ENCODE measurements at regions not wholly inside any gene's neighbourhood (a gene's known extent, or its start where the extent isn't known, plus 50 kb on each side); places are given as distances from the start of the nearest gene placed in this dataset.

GRCh38 chr17:37827905-37828650 lies 83.2 kb upstream of the HNF1B start:
- ChIA-PET POLR2A (no interaction called here), CTCF (interaction anchor here (0.9 to 1.2 kb wide), 2 partner anchors 11 to 16 kb away, joined by 3 to 8 read pairs; no protein-coding TSS in a partner anchor)
- H3K4me3 ChIP-seq (ENCODE audit: control extremely low read depth in 1 of 5, extremely low read depth in 1 of 5, insufficient read depth in 1 of 5, low read depth in 2 of 5, low read length in 4 of 5) = no peak overlapping the region
- no peak overlapping the region for H3K27ac Mint-ChIP-seq
- no peak overlapping the region for H3K9ac ChIP-seq (ENCODE audit: low read length)
- H3K4me3 Mint-ChIP-seq = no peak overlapping the region
- H3K27me3 Mint-ChIP-seq = peaks cover 5% of the 10 kb centered on the region
- DNase-seq (no peak), ATAC-seq (ENCODE audit: low read depth) (no peak)
- no peaks in the 10 kb centered on the region for H3K9me3 Mint-ChIP-seq (ENCODE audit: insufficient read depth)
- TF ChIP-seq CTCF (IDR thresholded peaks at IDR 0.05) (no peak), EZH2 (IDR thresholded peaks at IDR 0.05; ENCODE audit: borderline replicate concordance, insufficient read depth, low read depth, low read length, poor library complexity, severe bottlenecking) (no peak)
- H3K79me2 ChIP-seq (ENCODE audit: control insufficient read depth, insufficient read depth, low read length) = no peaks in the 10 kb centered on the region
- WGBS (ENCODE audit: insufficient coverage) = 100% methylated on average over 1 of the region's 5 CpGs
- no peak overlapping the region for H2AFZ ChIP-seq (ENCODE audit: insufficient read depth, low read depth, low read length, poor library complexity, severe bottlenecking)
- H3K36me3 ChIP-seq (replicated peaks in 1 of 2; ENCODE audit: control extremely low read depth in 1 of 2, control insufficient read depth in 1 of 2, extremely low read depth in 1 of 2, insufficient read depth in 2 of 2, low read length in 1 of 2) = no peaks in the 10 kb centered on the region
- no peak overlapping the region for H3K4me2 ChIP-seq (replicated peaks; ENCODE audit: low read depth, low read length, poor library complexity, severe bottlenecking)
- no peaks in the 10 kb centered on the region for H4K20me1 ChIP-seq (ENCODE audit: control insufficient read depth, insufficient read depth, low read length, poor library complexity, severe bottlenecking)
- peaks cover 63 to 71% of the 10 kb centered on the region in 2 donors for H3K4me1 ChIP-seq (ENCODE audit: control insufficient read depth in 2 of 2, insufficient read depth in 2 of 2, low read length in 2 of 2)
- H3K9me3 ChIP-seq (ENCODE audit: control extremely low read depth in 1 of 3, control insufficient read depth in 2 of 3, insufficient read depth in 1 of 3, low read length in 2 of 3) = no peaks in the 10 kb centered on the region
- intact Hi-C loops (cut with micrococcal nuclease) = loop anchor here (2.0 kb wide), 1 partner anchor 17 kb away; no protein-coding TSS in a partner anchor
- peaks cover 70% of the 10 kb centered on the region for H3K4me1 Mint-ChIP-seq
- H3K27ac ChIP-seq (ENCODE audit: low read length in 2 of 2) = no peak overlapping the region
- peaks cover 0 to 3% (median 0%) of the 10 kb centered on the region in 4 experiments for H3K27me3 ChIP-seq (replicated peaks in 1 of 4; ENCODE audit: control extremely low read depth in 1 of 4, control insufficient read depth in 3 of 4, insufficient read depth in 4 of 4, low read length in 3 of 4)
